ENCODE measurements at regions not wholly inside any gene's neighbourhood (a gene's known extent, or its start where the extent isn't known, plus 50 kb on each side); places are given as distances from the start of the nearest gene placed in this dataset.

- Histone ChIP-seq H3K27ac (ENCODE audit: low read depth, low read length) (no peak overlapping the region), H3K4me1 (ENCODE audit: insufficient read depth, low read length) (no peaks in the 10 kb centered on the region), H3K36me3 (ENCODE audit: insufficient read depth, low read length) (no peaks in the 10 kb centered on the region), H3K27me3 (ENCODE audit: insufficient read depth, low read length) (no peaks in the 10 kb centered on the region), H3K79me2 (ENCODE audit: insufficient read depth, low read length) (no peaks in the 10 kb centered on the region), H4K20me1 (ENCODE audit: insufficient read depth, low read length) (no peaks in the 10 kb centered on the region), H3K9me3 (ENCODE audit: low read depth, low read length) (no peaks in the 10 kb centered on the region), H3K4me2 (ENCODE audit: insufficient read depth, low read length) (no peak overlapping the region), H2AFZ (ENCODE audit: low read length) (no peak overlapping the region), H3K4me3 (ENCODE audit: insufficient read depth, low read length) (no peak overlapping the region)
- TF ChIP-seq, protein P1, sequence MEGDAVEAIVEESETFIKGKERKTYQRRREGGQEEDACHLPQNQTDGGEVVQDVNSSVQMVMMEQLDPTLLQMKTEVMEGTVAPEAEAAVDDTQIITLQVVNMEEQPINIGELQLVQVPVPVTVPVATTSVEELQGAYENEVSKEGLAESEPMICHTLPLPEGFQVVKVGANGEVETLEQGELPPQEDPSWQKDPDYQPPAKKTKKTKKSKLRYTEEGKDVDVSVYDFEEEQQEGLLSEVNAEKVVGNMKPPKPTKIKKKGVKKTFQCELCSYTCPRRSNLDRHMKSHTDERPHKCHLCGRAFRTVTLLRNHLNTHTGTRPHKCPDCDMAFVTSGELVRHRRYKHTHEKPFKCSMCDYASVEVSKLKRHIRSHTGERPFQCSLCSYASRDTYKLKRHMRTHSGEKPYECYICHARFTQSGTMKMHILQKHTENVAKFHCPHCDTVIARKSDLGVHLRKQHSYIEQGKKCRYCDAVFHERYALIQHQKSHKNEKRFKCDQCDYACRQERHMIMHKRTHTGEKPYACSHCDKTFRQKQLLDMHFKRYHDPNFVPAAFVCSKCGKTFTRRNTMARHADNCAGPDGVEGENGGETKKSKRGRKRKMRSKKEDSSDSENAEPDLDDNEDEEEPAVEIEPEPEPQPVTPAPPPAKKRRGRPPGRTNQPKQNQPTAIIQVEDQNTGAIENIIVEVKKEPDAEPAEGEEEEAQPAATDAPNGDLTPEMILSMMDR (IDR thresholded peaks at IDR 0.05; ENCODE audit: extremely low read depth, low read depth, low read length) = no peak
- no peak for DNase-seq (ENCODE audit: insufficient read length, low spot score, missing footprints)
These were observed 217.9 kb upstream of the MOCS1 start for GRCh38 chr6:40152196-40152595.

DNA sequence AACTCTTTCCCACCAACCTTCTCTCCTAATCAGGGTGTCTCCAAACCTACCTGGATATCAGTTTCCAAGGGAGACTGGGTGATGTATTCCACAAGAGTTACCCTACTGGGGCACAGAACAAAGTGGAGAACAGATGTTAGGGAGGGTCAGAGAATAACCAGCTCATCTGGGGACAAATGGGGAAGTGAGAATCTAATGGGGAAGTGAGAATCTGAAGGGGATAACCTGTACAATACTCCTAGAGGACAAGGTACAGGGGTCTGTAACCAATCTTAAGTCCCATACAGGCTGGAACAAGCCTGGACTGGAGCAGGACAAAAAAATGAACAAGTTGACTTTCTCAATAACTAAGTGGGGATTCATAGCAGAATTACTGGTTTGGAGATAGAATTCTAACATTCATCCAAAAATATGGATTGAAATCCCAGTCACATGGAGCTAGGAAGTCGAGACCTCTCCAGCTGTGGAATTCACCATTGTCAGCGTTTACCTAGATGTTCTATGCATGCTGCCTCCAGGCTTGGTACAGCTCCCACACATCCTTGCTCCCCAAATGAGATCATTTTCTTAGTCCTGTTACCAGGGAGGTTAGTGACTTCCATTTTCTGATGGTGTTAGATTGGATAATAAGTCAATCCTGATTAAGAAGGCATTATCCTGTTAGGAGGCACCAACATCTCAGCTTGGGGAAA is 214.8 kb upstream of the MOCS1 start:
- no peaks in the 10 kb centered on the region for H3K4me1 ChIP-seq (ENCODE audit: insufficient read depth, low read length)
- no peaks in the 10 kb centered on the region for H3K27me3 ChIP-seq (ENCODE audit: insufficient read depth, low read length)
- H3K4me2 ChIP-seq (ENCODE audit: insufficient read depth, low read length) = no peak overlapping the region
- no peak overlapping the region for H2AFZ ChIP-seq (ENCODE audit: low read length)
- no peak overlapping the region for H3K4me3 ChIP-seq (ENCODE audit: insufficient read depth, low read length)
- H3K79me2 ChIP-seq (ENCODE audit: insufficient read depth, low read length) = no peaks in the 10 kb centered on the region
- H3K27ac ChIP-seq (ENCODE audit: low read depth, low read length) = no peak overlapping the region
- H3K36me3 ChIP-seq (ENCODE audit: insufficient read depth, low read length) = no peaks in the 10 kb centered on the region
- no peaks in the 10 kb centered on the region for H3K9me3 ChIP-seq (ENCODE audit: low read depth, low read length)
- no peaks in the 10 kb centered on the region for H4K20me1 ChIP-seq (ENCODE audit: insufficient read depth, low read length)
- TF ChIP-seq, protein P1 (IDR thresholded peaks at IDR 0.05; ENCODE audit: extremely low read depth, low read depth, low read length) = no peak
- no peak for DNase-seq (ENCODE audit: insufficient read length, low spot score, missing footprints)

GRCh38 chr6:40146902-40147301 is 212.6 kb upstream of the MOCS1 start:
- no peak for DNase-seq (ENCODE audit: insufficient read length, low spot score, missing footprints)
- Histone ChIP-seq H3K4me2 (ENCODE audit: insufficient read depth, low read length) (no peak overlapping the region), H3K27ac (ENCODE audit: low read depth, low read length) (no peak overlapping the region), H2AFZ (ENCODE audit: low read length) (no peak overlapping the region), H3K79me2 (ENCODE audit: insufficient read depth, low read length) (no peaks in the 10 kb centered on the region), H3K9me3 (ENCODE audit: low read depth, low read length) (no peaks in the 10 kb centered on the region), H3K27me3 (ENCODE audit: insufficient read depth, low read length) (no peaks in the 10 kb centered on the region), H3K4me3 (ENCODE audit: insufficient read depth, low read length) (no peak overlapping the region), H4K20me1 (ENCODE audit: insufficient read depth, low read length) (no peaks in the 10 kb centered on the region), H3K36me3 (ENCODE audit: insufficient read depth, low read length) (no peaks in the 10 kb centered on the region), H3K4me1 (ENCODE audit: insufficient read depth, low read length) (no peaks in the 10 kb centered on the region)
- TF ChIP-seq, protein P1 (IDR thresholded peaks at IDR 0.05; ENCODE audit: extremely low read depth, low read depth, low read length) = no peak

DNA sequence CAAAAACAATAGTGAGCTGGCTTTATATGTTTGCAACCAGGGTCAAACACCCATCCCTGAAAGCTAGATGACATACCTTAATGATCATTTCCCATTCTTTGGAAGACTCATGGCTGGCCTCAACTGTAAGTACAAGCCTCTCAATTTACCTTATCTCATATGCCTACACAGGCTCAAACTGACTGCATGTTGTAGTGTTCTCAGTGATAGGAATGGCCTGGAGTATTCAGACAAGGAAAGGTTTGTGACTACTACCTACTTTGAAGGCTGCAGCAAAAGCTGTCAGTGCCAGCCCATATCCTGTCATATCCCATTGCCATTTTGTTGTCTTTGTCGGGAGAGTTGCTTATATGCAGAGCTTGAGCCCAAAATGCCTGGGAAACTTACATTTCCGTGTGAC is 205.2 kb upstream of the MOCS1 start:
- Histone ChIP-seq H2AFZ (ENCODE audit: low read length) (no peak overlapping the region), H3K27ac (ENCODE audit: low read depth, low read length) (no peak overlapping the region), H4K20me1 (ENCODE audit: insufficient read depth, low read length) (no peaks in the 10 kb centered on the region), H3K9me3 (ENCODE audit: low read depth, low read length) (no peaks in the 10 kb centered on the region), H3K36me3 (ENCODE audit: insufficient read depth, low read length) (no peaks in the 10 kb centered on the region), H3K79me2 (ENCODE audit: insufficient read depth, low read length) (no peaks in the 10 kb centered on the region), H3K4me3 (ENCODE audit: insufficient read depth, low read length) (no peak overlapping the region), H3K27me3 (ENCODE audit: insufficient read depth, low read length) (no peaks in the 10 kb centered on the region), H3K4me2 (ENCODE audit: insufficient read depth, low read length) (no peak overlapping the region), H3K4me1 (ENCODE audit: insufficient read depth, low read length) (no peaks in the 10 kb centered on the region)
- no peak for DNase-seq (ENCODE audit: insufficient read length, low spot score, missing footprints)
- TF ChIP-seq, protein P1 (IDR thresholded peaks at IDR 0.05; ENCODE audit: extremely low read depth, low read depth, low read length) = no peak
